VCaP (cell line): ENCODE measurements at regions not wholly inside any gene's neighbourhood (a gene's known extent, or its start where the extent isn't known, plus 50 kb on each side); places are given as distances from the start of the nearest gene placed in this dataset.

Experiments used
- H3K27ac ChIP-seq: fragments of 450-650 bp; 2 replicates; pipeline ENCODE4 v1.5.1; 2017
- TF ChIP-seq, protein P1 (sequence below): fragments of 450-650 bp; conservative IDR thresholded peaks from 2 replicates; pipeline ENCODE4 v1.5.1; 2017; ENCODE audit warnings: mild to moderate bottlenecking, moderate library complexity

- TF ChIP-seq, protein P1, sequence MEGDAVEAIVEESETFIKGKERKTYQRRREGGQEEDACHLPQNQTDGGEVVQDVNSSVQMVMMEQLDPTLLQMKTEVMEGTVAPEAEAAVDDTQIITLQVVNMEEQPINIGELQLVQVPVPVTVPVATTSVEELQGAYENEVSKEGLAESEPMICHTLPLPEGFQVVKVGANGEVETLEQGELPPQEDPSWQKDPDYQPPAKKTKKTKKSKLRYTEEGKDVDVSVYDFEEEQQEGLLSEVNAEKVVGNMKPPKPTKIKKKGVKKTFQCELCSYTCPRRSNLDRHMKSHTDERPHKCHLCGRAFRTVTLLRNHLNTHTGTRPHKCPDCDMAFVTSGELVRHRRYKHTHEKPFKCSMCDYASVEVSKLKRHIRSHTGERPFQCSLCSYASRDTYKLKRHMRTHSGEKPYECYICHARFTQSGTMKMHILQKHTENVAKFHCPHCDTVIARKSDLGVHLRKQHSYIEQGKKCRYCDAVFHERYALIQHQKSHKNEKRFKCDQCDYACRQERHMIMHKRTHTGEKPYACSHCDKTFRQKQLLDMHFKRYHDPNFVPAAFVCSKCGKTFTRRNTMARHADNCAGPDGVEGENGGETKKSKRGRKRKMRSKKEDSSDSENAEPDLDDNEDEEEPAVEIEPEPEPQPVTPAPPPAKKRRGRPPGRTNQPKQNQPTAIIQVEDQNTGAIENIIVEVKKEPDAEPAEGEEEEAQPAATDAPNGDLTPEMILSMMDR, result no peak
- H3K27ac ChIP-seq, result no peak overlapping the region
These were observed 333.6 kb downstream of the CSNK1G3 start for GRCh38 chr5:123845356-123846100.

DNA sequence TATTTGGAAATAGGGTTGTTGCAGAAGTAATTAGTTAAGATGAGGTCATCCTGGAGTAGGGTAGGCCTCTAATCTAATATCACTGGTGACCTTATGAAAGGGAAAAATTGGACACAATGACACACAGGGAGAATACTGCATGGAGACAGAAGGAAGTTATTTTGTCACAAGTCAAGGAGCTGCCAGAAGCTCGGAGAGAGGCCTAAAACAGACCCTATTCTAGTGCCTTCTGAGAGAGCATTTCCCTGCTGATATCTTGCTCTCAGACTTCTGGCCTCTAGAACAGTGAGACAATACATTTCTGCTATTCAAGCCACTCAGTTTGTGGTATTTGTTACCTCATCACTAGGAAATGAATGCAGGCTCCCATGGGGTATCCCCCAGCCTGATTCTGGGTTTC lies 332.9 kb downstream of the CSNK1G3 start:
- TF ChIP-seq, protein P1, result no peak
- no peak overlapping the region for H3K27ac ChIP-seq

- H3K27ac ChIP-seq, result peak overlapping the region; percentile 34
- TF ChIP-seq, protein P1, result no peak
These were observed 323.4 kb downstream of the CSNK1G3 start for GRCh38 chr5:123835421-123835820.

GRCh38 chr5:123830575-123830974 lies 318.6 kb downstream of the CSNK1G3 start:
- no peak overlapping the region for H3K27ac ChIP-seq

DNA sequence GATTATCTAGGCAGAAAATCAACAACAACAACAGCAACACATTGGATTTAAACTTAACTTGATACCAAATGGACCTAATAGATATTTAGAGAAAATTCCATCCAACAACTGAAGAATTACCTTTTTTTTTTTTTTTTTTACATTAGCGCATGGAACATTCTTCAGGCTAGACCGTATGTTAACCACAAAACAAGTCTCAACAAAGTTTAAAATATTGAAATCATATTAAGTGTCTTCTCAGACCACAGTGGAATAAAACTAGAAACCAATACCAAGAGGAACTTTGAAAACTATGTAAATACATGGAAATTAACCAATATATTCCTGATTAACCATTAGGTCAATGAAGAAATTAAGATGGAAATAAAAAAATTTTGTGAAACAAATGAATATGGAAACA lies 315.8 kb downstream of the CSNK1G3 start:
- TF ChIP-seq, protein P1, result no peak
- no peak overlapping the region for H3K27ac ChIP-seq

More at GRCh38 chr5:123830575-123830974, 318.6 kb downstream of the CSNK1G3 start:
- TF ChIP-seq, protein P1, result no peak

DNA sequence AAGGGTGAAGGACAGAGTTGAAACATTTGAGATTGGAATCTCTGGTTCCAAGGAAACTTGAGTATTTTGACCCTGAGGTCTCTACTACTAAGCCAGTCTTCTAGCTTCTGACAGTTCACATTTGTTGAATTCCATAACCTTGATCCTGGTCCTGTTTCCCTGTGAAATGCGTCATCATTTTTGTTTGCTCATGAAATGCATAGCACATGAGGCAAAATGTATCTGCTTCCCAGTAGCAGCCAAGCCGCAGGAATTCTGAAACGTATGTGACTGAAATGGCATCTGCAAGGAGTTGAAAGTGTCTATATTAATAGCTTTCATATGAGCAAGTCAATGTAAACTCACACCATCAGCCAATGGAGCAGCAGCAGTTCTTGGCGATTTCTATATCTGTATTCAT lies 307.9 kb downstream of the CSNK1G3 start:
- no peak overlapping the region for H3K27ac ChIP-seq
- TF ChIP-seq, protein P1, result no peak

DNA sequence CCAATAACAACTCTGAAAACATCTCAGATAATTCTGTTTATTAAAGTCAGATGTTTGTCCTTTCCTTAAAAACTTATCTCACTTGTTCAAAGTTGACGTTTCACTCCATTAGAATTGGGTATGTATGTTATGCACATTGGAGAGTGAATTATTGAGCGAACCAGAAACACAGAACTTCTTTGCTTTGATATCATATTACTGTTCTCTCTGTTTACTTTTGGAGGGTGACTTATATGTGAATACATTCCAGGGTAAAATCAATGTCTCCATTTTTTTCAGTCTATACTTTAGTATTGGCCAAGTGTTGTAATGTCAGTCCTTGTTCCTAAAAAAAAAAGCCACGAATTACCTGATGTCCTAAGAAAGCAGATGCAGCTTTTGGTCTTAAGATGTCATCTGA lies 307.4 kb downstream of the CSNK1G3 start:
- no peak overlapping the region for H3K27ac ChIP-seq
- TF ChIP-seq, protein P1, result no peak
